ENCODE measurements at regions not wholly inside any gene's neighbourhood (a gene's known extent, or its start where the extent isn't known, plus 50 kb on each side); places are given as distances from the start of the nearest gene placed in this dataset.

DNA sequence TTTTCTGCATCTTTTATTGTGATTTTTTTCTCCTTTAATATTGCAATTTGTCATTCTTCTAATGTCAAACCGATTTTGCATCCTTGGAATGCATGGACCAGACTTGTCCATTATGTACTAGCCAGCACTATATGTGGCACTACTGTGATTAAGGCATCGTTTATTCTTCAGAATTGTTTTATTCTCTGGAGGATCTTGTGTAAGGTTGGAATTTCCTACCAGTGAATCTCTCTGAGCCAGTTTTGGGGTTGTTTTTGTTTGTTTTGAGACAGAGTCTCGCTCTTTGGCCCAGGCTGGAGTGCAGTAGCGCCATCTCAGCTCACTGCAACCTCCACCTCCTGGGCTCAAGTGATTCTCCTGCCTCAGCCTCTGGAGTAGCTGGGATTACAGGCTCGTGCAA, 58.5 kb downstream of the IGLL5 start:
- TF ChIP-seq, protein P1, sequence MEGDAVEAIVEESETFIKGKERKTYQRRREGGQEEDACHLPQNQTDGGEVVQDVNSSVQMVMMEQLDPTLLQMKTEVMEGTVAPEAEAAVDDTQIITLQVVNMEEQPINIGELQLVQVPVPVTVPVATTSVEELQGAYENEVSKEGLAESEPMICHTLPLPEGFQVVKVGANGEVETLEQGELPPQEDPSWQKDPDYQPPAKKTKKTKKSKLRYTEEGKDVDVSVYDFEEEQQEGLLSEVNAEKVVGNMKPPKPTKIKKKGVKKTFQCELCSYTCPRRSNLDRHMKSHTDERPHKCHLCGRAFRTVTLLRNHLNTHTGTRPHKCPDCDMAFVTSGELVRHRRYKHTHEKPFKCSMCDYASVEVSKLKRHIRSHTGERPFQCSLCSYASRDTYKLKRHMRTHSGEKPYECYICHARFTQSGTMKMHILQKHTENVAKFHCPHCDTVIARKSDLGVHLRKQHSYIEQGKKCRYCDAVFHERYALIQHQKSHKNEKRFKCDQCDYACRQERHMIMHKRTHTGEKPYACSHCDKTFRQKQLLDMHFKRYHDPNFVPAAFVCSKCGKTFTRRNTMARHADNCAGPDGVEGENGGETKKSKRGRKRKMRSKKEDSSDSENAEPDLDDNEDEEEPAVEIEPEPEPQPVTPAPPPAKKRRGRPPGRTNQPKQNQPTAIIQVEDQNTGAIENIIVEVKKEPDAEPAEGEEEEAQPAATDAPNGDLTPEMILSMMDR (IDR thresholded peaks at IDR 0.05; ENCODE audit: borderline replicate concordance, insufficient read depth, low read depth, low read length): no peak
- H3K4me3 ChIP-seq (ENCODE audit: low read depth, low read length): no peak overlapping the region

DNA sequence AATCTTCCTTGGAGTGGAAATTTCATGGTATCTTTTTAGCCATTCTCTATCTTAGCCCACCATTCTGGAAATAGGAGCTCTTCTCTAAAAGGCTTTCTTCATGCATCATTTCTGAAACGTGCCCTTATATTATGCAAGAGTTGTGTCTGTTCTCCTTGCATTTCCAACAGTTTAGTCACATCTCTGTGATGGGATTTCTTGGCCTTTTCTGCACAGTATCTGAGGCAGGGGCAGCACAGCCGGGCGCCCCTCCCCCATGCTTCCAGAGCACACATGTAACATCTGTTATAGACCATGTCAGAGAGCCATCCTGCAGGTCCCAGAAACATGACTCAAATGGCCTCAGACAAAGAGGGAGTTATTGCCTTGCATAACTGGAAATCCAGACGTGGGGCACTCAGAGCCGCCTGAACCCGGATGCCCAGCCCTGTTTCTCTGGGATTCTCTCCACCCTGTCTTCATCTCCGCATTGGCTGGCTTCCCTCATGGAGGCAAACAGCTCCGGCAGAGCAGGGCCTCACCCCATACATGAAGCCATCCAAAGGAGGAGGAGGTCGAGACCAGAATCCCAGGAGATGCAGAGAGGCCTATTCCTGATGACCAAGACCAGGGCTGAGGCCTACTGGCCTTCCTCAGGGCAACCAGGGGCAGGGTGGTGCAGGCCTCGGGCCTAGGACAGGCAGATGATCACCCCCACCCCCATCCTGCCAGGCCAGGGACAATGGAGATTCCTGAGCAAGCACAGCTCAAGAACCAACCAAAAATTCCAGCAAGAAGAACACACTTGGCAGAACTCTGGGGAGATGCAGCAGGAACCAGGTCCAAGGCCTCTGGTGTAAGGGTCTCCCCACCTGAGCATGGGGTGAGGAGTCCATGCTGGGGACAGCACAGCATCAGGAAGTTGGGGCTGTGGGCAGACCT, 61.3 kb downstream of the IGLL5 start:
- no peak overlapping the region for H3K4me3 ChIP-seq (ENCODE audit: low read depth, low read length)
- TF ChIP-seq, protein P1 (IDR thresholded peaks at IDR 0.05; ENCODE audit: borderline replicate concordance, insufficient read depth, low read depth, low read length): no peak

DNA sequence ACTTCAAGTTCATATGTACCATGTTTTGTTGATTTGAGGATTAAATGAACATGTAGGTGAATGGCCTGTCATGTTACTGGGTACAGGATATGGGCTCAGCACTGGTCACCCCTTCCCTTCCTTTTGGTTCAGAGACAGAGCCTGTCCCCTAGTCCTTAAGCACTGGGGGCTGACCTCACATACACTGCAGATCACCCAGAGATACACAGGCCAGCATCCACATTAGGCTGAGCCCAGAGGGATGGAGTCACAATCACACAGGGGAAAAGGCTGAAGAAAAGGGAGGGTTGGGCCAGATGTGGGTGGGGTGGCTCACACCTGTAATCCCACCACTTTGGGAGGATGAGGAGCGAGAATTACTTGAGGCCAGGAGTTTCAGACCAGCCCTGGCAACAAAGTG, 62.3 kb downstream of the IGLL5 start:
- no peak overlapping the region for H3K4me3 ChIP-seq (ENCODE audit: low read depth, low read length)

DNA sequence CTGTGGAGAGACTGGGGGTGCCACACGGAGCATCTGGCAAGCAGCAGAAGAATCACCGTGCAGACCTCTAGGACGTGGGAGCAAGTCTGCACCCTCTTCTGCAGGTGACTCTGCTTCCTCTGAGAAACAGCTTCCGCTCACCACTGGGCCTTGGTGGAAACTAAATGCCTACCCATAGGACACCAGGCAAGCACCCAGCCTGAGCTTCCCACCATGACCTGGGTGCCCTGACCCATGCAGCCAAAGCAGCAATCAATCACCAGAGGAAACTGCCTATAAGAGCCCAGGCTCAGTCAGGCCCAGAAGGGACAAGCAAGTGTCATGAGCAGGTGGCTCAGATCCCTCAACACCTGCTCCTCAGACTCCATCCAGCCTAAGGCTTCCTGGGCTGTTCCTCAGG, 63.4 kb downstream of the IGLL5 start:
- TF ChIP-seq, protein P1 (IDR thresholded peaks at IDR 0.05; ENCODE audit: borderline replicate concordance, insufficient read depth, low read depth, low read length): no peak
- H3K4me3 ChIP-seq (ENCODE audit: low read depth, low read length): no peak overlapping the region

More for the DNA sequence above, 62.3 kb downstream of the IGLL5 start:
- TF ChIP-seq, protein P1 (IDR thresholded peaks at IDR 0.05; ENCODE audit: borderline replicate concordance, insufficient read depth, low read depth, low read length): no peak

DNA sequence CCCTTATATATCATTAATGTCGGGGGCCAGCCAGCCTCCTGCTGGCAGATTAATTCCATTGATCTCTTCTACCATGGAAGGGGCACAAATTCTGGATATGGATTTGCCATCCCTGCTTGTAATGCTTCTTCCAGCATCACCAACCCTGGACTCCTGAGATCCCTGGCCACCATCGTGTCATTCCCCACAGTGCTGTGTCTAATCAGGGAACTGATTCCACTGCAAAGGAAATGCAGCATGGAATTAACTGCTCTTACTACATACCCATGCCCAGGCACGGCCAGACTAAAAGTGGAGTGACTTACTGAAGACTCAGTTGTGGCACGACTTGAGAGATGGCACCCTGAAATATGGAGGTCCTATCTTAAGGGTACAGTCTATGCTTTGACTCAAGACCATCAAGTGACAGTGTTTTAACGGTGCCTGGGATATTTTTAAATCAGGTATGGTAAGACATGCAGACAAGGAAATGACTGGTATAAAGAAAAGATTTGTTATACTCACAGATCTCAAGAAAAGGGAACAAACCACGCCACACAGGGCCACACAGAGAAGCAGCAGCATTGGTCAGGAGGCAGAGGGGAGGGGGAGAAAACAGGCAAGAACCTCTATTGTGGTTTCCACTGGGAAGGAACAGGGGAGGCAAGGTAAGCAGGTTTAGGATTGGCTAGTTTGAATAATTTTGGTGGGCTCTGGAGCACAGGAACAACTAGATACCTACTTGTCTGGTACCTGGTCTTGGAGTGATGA, 65.1 kb downstream of the IGLL5 start:
- TF ChIP-seq, protein P1 (IDR thresholded peaks at IDR 0.05; ENCODE audit: borderline replicate concordance, insufficient read depth, low read depth, low read length): no peak
- no peak overlapping the region for H3K4me3 ChIP-seq (ENCODE audit: low read depth, low read length)

DNA sequence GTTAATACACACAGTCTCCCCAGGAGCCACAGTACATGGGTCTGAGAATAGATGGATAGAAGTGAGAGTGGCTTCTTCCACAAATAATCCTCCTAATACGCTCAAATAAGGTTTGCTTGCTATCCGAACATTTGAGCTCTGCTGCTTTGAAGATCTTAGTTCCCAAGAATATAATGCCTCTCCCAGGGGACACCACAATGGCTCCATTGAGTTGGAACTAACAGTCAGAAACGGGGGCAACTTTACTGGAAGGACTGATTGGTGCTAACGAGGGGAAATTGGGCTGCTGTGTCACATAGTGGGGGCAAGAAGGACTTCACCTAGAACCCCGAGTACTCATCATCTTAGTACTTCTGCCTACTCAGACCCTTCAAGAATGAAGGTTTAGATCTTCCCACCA, 66.2 kb downstream of the IGLL5 start:
- TF ChIP-seq, protein P1 (IDR thresholded peaks at IDR 0.05; ENCODE audit: borderline replicate concordance, insufficient read depth, low read depth, low read length): no peak

More for the DNA sequence above, 66.2 kb downstream of the IGLL5 start:
- H3K4me3 ChIP-seq (ENCODE audit: low read depth, low read length): no peak overlapping the region

All from GM12875 (cell line).